ENCODE measurements at regions not wholly inside any gene's neighbourhood (a gene's known extent, or its start where the extent isn't known, plus 50 kb on each side); places are given as distances from the start of the nearest gene placed in this dataset.
"Not testable (repeated sequence)": the region's sequence is repeated elsewhere in the genome, so short reads cannot be mapped to it uniquely, and the experiment has no call there.

GRCh38 chr18:35827275-35827902 is 145.1 kb upstream of the RMP24 start:
- DNase-seq = no peak

GRCh38 chr18:35827903-35828275 is 144.6 kb upstream of the RMP24 start:
- DNase-seq = no peak

GRCh38 chr18:35828591-35828990 is 143.9 kb upstream of the RMP24 start:
- DNase-seq = no peak

- DNase-seq = no peak
Observed at GRCh38 chr18:35835366-35835765, 137.1 kb upstream of the RMP24 start.

- DNase-seq = no peak
Observed at GRCh38 chr18:35835833-35836232, 136.6 kb upstream of the RMP24 start.

- DNase-seq = no peak
Observed at GRCh38 chr18:35836932-35837331, 135.5 kb upstream of the RMP24 start.

GRCh38 chr18:35837922-35838496 is 134.5 kb upstream of the RMP24 start:
- no peak for DNase-seq

- DNase-seq = no peak
Observed at GRCh38 chr18:35841283-35841682, 131.2 kb upstream of the RMP24 start.

GRCh38 chr18:35842536-35842935 is 129.9 kb upstream of the RMP24 start:
- DNase-seq = no peak

GRCh38 chr18:35848321-35848720 is 124.2 kb upstream of the RMP24 start:
- DNase-seq = not testable (repeated sequence)

GRCh38 chr18:35849241-35849640 is 123.2 kb upstream of the RMP24 start:
- not testable (repeated sequence) for DNase-seq

- no peak for DNase-seq
Observed at GRCh38 chr18:35851286-35851970, 121.1 kb upstream of the RMP24 start.

- DNase-seq = no peak
Observed at GRCh38 chr18:35852786-35853185, 119.7 kb upstream of the RMP24 start.

- DNase-seq = no peak
Observed at GRCh38 chr18:35854095-35854494, 118.4 kb upstream of the RMP24 start.

- no peak for DNase-seq
Observed at GRCh38 chr18:35856178-35856577, 116.3 kb upstream of the RMP24 start.

GRCh38 chr18:35856721-35857120 is 115.8 kb upstream of the RMP24 start:
- not testable (repeated sequence) for DNase-seq

GRCh38 chr18:35857581-35857980 is 114.9 kb upstream of the RMP24 start:
- not testable (repeated sequence) for DNase-seq

- peak; percentile 40 for DNase-seq
Observed at GRCh38 chr18:35861367-35862118, 110.9 kb upstream of the RMP24 start.

- DNase-seq = peak; percentile 40
Observed at GRCh38 chr18:35862119-35862640, 110.3 kb upstream of the RMP24 start.

GRCh38 chr18:35864916-35865315 is 107.6 kb upstream of the RMP24 start:
- no peak for DNase-seq

GRCh38 chr18:35868915-35869314 is 103.6 kb upstream of the RMP24 start:
- DNase-seq = no peak

- no peak for DNase-seq
Observed at GRCh38 chr18:35871337-35871736, 101.1 kb upstream of the RMP24 start.

- no peak for DNase-seq
Observed at GRCh38 chr18:35875566-35875965, 96.9 kb upstream of the RMP24 start.
